ENCODE measurements at regions not wholly inside any gene's neighbourhood (a gene's known extent, or its start where the extent isn't known, plus 50 kb on each side); places are given as distances from the start of the nearest gene placed in this dataset.

GRCh38 chr6:117128052-117128451 lies 137.3 kb upstream of the VGLL2 start:
- no peak overlapping the region for H2AK5ac ChIP-seq (ENCODE audit: insufficient read length, low read length)
- no peak overlapping the region for H3K56ac ChIP-seq (ENCODE audit: insufficient read length, low read depth, low read length)
- H3K4ac ChIP-seq (ENCODE audit: low read depth, low read length), result no peak overlapping the region
- no peak overlapping the region for H2AFZ ChIP-seq (ENCODE audit: low read length)
- no peak overlapping the region for H3K18ac ChIP-seq (ENCODE audit: insufficient read length, low read depth, low read length)
- H2BK5ac ChIP-seq (ENCODE audit: insufficient read length, low read length), result no peak overlapping the region
- Mint-ChIP-seq H3K27ac (no peak overlapping the region), H3K4me3 (no peak overlapping the region), H3K36me3 (ENCODE audit: insufficient read depth in 1 of 3, low read depth in 3 of 3) (no peaks in the 10 kb centered on the region; a peak in 1 of 7 replicates), H3K9me3 (peaks cover 0 to 5% of the 10 kb centered on the region in 2 experiments; a peak in 2 of 5 replicates), H3K4me1 (no peaks in the 10 kb centered on the region), H3K27me3 (ENCODE audit: low read depth) (no peaks in the 10 kb centered on the region)
- no peak overlapping the region for H4K8ac ChIP-seq (replicated peaks; ENCODE audit: insufficient read length, low read depth, low read length)
- no peaks in the 10 kb centered on the region for H3K9me3 ChIP-seq (ENCODE audit: control insufficient read depth, low read depth, low read length)
- H2BK12ac ChIP-seq (ENCODE audit: insufficient read length, low read depth, low read length), result no peak overlapping the region
- no peak overlapping the region for H3K23ac ChIP-seq (ENCODE audit: insufficient read length, low read depth, low read length)
- H2BK15ac ChIP-seq (ENCODE audit: low read depth, low read length), result no peak overlapping the region
- no CpG with 5 or more reads among the region's 1 CpG for WGBS (ENCODE audit: extremely low coverage, insufficient read length, low lambda C conversion rate)
- H3K9ac ChIP-seq (ENCODE audit: extremely low read depth, insufficient read length, low read length), result no peak overlapping the region
- no peak overlapping the region for H2BK120ac ChIP-seq (ENCODE audit: low read depth, low read length, poor library complexity, severe bottlenecking)
- H2BK20ac ChIP-seq (ENCODE audit: low read depth, low read length, poor library complexity, severe bottlenecking), result no peak overlapping the region
- DNase-seq, result no peak
- TF ChIP-seq CTCF (conservative IDR thresholded peaks at IDR 0.05), result no peak
- no peak overlapping the region for H3K14ac ChIP-seq (ENCODE audit: insufficient read depth, low read length)
- no peaks in the 10 kb centered on the region for H3K4me1 ChIP-seq (ENCODE audit: insufficient read depth, low read length)
- no peaks in the 10 kb centered on the region for H3K27me3 ChIP-seq (ENCODE audit: insufficient read depth, low read length)
- H4K91ac ChIP-seq (ENCODE audit: insufficient read length, low read depth, low read length), result no peak overlapping the region
- no peak overlapping the region for H3K4me2 ChIP-seq (ENCODE audit: insufficient read depth, insufficient read length, low read length)
- H3K79me1 ChIP-seq (ENCODE audit: insufficient read depth, low read depth, low read length, poor library complexity, severe bottlenecking), result no peaks in the 10 kb centered on the region
- no peak overlapping the region for H3T11ph ChIP-seq (ENCODE audit: low read length)
- H4K5ac ChIP-seq (ENCODE audit: insufficient read length, low read depth, low read length), result no peak overlapping the region
- no peak overlapping the region for H3K27ac ChIP-seq (ENCODE audit: insufficient read length, low read depth, low read length)
- H3K79me2 ChIP-seq (ENCODE audit: insufficient read depth, low read length), result no peaks in the 10 kb centered on the region
- no peaks in the 10 kb centered on the region for H3K23me2 ChIP-seq (ENCODE audit: insufficient read length, low read depth, low read length, poor library complexity, severe bottlenecking)
- H4K20me1 ChIP-seq (ENCODE audit: control insufficient read depth, insufficient read depth, insufficient read length), result no peaks in the 10 kb centered on the region
